ENCODE measurements at regions not wholly inside any gene's neighbourhood (a gene's known extent, or its start where the extent isn't known, plus 50 kb on each side); places are given as distances from the start of the nearest gene placed in this dataset.
"Not testable (repeated sequence)": the region's sequence is repeated elsewhere in the genome, so short reads cannot be mapped to it uniquely, and the experiment has no call there.

DNA sequence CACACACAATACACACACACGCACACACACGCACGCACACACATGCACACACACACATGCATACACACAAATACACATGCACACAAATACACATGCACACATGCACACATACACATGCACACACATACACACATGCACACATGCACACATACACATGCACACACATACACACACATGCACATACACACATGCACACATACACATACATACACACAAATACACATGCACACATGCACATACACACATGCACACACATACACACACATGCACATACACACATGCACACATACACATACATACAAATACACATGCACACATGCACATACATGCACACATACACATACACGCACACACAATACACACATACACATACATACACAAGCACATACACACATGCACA is 175.4 kb upstream of the RREB1 start:
- DNase-seq (ENCODE audit: insufficient read length) (no peak), FAIRE-seq (peak; percentile 89)
- TF ChIP-seq TAF1 (IDR thresholded peaks at IDR 0.05; ENCODE audit: borderline replicate concordance, low read depth, low read length): no peak
- TF ChIP-seq POLR2A (IDR thresholded peaks at IDR 0.05; ENCODE audit: low read depth, low read length): no peak
- TF ChIP-seq POLR2AphosphoS5 (IDR thresholded peaks at IDR 0.05; ENCODE audit: low read depth, low read length): no peak

DNA sequence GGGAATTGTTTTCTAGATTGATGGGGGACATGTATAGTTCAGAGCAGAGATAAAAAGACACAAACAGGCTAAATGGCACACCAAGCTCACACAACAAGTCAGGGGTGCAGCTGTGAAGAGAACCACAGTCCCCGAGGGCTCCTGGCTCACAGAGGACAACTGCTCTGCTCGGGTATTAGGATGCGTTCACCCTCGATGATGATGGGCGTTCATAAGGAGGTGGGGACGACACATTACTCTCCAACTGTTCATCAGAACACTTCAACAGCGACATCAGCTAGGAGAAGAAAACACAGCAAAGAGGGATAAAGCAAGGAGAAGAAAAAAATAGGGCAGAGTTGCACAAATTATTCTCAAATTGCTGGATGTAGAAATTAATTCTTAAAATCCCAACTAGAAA is 174.8 kb upstream of the RREB1 start:
- DNase-seq (ENCODE audit: insufficient read length) (no peak), FAIRE-seq (no peak)
- TF ChIP-seq TAF1 (IDR thresholded peaks at IDR 0.05; ENCODE audit: borderline replicate concordance, low read depth, low read length) (no peak), POLR2AphosphoS5 (IDR thresholded peaks at IDR 0.05; ENCODE audit: low read depth, low read length) (no peak), POLR2A (IDR thresholded peaks at IDR 0.05; ENCODE audit: low read depth, low read length) (no peak)

DNA sequence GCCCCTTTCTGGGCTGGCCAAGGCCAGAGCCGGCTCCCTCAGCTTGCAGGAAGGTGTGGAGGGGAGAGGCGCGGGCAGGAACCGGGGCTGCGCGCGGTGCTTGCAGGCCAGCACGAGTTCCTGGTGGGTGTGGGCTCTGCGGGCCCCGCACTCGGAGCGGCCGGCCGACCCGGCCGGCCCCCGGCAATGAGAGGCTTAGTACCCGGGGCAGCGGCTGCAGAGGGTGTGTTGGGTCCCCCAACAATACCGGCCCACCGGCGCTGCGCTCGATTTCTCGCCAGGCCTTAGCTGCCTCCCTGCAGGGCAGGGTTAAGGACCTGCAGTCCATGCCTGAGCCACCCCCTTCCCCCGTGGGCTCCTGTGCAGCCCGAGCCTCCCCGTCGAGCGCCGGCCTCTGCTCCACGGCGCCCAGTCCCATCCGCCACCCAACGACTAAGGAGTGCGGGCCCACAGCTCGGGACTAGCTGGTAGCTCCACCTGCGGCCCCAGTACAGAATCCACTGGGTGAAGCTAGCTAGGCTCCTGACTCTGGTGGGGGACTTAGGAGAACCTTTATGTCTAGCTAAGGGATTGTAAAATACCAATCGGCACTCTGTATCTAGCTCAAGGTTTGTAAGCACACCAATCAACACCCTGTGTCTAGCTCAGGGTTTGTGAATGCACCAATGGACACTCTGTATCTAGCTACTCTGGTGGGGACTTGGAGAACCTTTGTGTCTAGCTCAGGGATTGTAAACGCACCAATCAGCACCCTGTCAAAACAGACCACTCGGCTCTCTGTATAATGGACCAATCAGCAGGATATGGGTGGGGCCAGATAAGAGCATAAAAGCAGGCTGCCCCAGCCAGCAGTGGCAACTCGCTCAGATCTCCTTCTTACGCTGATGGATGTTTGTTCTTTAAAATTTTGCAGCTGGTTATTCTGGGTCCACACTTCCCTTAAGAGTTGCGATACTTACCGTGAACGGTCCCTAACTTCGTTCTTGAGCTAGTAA is 167.4 kb upstream of the RREB1 start:
- DNase-seq (ENCODE audit: insufficient read length) (no peak), FAIRE-seq (no peak)
- no peak for TF ChIP-seq POLR2AphosphoS5 (IDR thresholded peaks at IDR 0.05; ENCODE audit: low read depth, low read length)
- no peak for TF ChIP-seq TAF1 (IDR thresholded peaks at IDR 0.05; ENCODE audit: borderline replicate concordance, low read depth, low read length)
- TF ChIP-seq POLR2A (IDR thresholded peaks at IDR 0.05; ENCODE audit: low read depth, low read length): no peak

DNA sequence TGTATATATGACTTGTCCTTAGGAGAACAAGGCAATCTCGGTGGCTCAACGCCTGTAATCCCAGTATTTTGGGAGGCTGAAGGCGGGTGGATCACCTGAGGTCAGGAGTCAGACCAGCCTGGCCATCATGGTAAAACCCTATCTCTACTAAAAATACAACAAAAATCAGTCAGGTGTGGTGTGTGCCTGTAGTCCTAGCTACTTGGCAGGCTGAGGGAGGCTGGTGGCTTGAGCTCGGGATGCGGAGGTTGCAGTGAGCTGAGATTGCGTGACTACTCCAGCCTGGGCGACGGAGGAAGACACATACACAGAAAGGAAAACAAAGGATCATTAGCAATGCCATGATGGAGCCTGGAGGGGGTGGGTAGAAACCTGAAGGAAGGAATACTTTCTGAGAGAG is 166.6 kb upstream of the RREB1 start:
- DNase-seq (ENCODE audit: insufficient read length) (no peak), FAIRE-seq (no peak)
- no peak for TF ChIP-seq POLR2A (IDR thresholded peaks at IDR 0.05; ENCODE audit: low read depth, low read length)
- no peak for TF ChIP-seq TAF1 (IDR thresholded peaks at IDR 0.05; ENCODE audit: borderline replicate concordance, low read depth, low read length)
- no peak for TF ChIP-seq POLR2AphosphoS5 (IDR thresholded peaks at IDR 0.05; ENCODE audit: low read depth, low read length)

DNA sequence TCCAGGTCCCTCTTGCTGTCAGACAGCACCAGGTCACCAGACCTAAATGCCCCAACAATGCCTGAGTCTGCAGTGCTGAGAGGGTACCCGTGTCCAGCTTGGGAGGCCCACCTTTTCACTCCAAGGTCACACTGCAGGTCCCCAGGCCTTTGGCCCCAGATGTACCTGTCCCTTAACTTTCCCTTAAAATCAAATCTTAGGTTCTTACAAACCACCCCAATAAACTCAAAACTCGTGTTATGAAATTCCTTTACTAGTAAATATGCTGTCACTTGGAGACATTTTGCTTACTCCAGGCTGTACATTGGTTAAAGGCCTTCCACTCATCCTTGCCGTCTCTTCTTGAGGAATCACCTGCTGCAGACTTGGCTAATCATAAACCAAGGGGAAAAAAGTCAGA is 165.7 kb upstream of the RREB1 start:
- TF ChIP-seq POLR2AphosphoS5 (IDR thresholded peaks at IDR 0.05; ENCODE audit: low read depth, low read length) (no peak), POLR2A (IDR thresholded peaks at IDR 0.05; ENCODE audit: low read depth, low read length) (no peak), TAF1 (IDR thresholded peaks at IDR 0.05; ENCODE audit: borderline replicate concordance, low read depth, low read length) (no peak)
- DNase-seq (ENCODE audit: insufficient read length) (no peak), FAIRE-seq (no peak)

DNA sequence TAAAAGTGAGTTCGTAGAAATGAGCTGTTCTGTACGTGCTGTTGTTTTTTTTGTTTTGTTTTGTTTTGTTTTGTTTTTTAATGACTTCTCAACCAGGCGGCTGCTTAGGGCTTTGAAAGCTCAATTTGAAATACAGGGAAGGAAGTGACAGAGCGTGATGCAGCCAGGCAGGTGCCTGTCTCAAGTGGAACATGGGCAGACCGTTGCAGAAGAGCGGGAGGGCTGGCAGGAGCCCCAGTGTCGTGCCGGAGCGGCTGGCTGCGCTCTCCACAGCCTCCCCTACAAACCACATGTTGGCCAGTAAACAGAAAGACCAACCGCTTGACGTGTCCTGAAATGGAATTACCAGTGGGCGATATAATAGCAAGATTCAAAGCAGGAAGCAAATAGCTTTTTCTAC is 164.9 kb upstream of the RREB1 start:
- DNase-seq (ENCODE audit: insufficient read length) (peak; percentile 27), FAIRE-seq (no peak)
- TF ChIP-seq POLR2A (IDR thresholded peaks at IDR 0.05; ENCODE audit: low read depth, low read length) (no peak), POLR2AphosphoS5 (IDR thresholded peaks at IDR 0.05; ENCODE audit: low read depth, low read length) (no peak), TAF1 (IDR thresholded peaks at IDR 0.05; ENCODE audit: borderline replicate concordance, low read depth, low read length) (no peak)

DNA sequence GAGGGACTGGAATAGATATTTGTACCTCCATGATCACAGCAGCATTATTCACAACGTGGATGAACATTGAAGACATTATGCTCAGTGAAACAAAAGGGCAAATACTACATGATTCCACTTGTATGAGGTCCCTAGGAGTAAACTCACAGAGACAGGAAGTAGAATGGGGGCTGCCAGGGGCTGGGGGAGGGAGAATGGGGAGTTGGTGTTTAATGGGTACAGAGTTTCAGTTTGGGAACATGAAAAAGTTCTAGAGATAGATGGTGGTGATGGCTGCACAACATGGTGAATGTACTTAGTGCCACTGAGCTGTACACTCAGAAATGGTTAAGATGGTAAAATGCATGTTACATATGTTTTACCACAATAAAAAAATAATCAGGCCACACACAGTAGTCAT is 164.3 kb upstream of the RREB1 start:
- DNase-seq (ENCODE audit: insufficient read length) (no peak), FAIRE-seq (peak; percentile 73)
- TF ChIP-seq TAF1 (IDR thresholded peaks at IDR 0.05; ENCODE audit: borderline replicate concordance, low read depth, low read length): no peak
- TF ChIP-seq POLR2AphosphoS5 (IDR thresholded peaks at IDR 0.05; ENCODE audit: low read depth, low read length): no peak

DNA sequence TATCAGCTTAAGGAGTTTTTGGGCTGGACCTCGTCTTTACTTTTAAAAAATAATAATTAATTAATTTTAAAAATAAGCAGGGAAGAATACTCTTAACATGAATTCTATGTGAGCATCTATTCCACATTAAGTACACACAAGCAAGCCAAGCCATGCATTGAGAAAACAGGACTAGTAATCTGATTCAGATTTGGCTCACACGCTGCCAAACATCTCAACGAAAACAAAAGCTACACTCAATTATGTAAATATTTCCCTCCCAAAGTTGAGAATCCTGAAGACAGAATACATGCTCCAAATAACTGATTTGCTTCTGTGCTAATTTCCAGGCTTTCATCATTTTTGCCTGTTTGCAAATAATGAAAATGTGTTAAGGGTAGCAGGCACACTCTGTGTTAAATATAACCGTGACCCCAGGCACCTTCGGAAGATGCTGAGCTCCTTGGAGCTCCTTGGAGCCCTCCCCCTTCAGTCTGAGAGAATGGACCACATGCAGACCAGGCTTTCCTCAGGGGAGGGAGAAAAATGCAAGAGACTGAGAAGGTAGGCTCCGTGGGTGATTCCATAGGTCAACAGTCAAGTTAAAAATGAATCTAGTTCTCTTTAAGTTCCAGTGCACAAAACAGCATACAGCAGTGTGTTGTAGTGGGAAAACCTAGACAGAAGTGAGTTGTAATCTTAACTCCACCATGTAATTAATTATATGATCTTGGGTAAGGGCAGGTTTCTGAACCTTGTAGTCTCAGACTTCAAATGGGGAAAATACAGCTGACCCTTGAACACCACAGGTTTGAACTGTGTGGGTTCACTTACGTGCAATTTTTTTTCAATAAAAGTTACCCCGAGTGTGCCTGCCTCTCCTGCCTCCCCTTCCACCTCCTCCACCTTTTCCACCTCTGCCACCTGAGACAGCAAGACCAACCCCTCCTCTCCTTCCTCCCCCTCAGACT is 161.3 kb upstream of the RREB1 start:
- DNase-seq (ENCODE audit: insufficient read length) (no peak), FAIRE-seq (no peak)
- TF ChIP-seq POLR2A (IDR thresholded peaks at IDR 0.05; ENCODE audit: low read depth, low read length): no peak
- no peak for TF ChIP-seq POLR2AphosphoS5 (IDR thresholded peaks at IDR 0.05; ENCODE audit: low read depth, low read length)
- no peak for TF ChIP-seq TAF1 (IDR thresholded peaks at IDR 0.05; ENCODE audit: borderline replicate concordance, low read depth, low read length)

DNA sequence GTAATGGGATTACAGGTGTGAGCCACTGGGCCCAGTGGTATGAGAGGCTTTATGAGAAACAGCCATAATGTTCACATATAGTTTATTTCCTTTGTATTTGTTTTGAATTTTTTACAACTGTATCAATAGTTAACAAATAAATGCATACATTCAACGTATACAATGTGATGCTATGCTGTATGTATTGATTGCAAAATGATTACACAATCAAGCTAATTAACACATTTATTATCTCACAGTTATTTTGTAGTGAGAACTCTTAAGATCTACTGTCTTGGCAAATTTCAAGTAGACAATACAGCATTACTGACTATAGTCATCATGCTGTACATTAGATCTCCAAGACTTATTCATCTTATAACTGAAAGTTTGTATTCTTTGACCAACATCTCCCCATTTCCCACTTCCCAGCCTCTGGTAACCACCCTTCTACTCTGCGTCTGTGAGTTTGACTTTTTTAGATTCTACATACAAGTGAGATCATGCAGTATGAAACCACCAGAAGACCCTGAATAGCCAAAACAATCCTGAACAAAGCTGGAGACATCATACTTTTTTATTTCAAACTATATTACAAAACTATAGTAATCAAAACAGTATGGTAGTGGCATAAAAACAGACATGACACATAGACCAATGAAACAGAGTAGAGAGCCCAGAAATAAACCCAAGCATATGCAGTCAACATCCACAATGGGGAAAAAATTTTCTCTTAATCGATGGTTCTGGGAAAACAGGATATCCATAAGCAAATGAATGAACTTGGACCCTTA is 157.2 kb upstream of the RREB1 start:
- DNase-seq (ENCODE audit: insufficient read length): no peak
- no peak for FAIRE-seq
- TF ChIP-seq TAF1 (IDR thresholded peaks at IDR 0.05; ENCODE audit: borderline replicate concordance, low read depth, low read length): no peak
- no peak for TF ChIP-seq POLR2A (IDR thresholded peaks at IDR 0.05; ENCODE audit: low read depth, low read length)
- no peak for TF ChIP-seq POLR2AphosphoS5 (IDR thresholded peaks at IDR 0.05; ENCODE audit: low read depth, low read length)

DNA sequence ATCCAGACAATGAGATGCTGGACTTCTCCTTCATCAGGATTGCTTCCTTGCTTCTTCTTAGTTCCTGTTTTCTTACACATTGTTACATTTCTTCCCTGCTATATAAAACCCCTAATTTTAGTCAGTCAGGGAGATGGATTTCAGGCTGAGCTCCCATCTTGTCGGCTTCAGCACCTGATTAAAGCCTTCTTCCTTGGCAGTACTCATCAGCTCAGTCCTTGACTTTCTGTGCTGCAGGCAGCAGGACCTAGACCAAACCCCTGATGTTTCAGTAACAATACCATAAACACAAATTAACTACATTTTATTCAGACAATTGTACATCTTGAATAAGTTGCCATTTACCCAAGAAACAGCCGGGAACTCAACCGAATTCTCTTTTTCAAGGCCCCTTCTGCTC is 156.4 kb upstream of the RREB1 start:
- no peak for DNase-seq (ENCODE audit: insufficient read length)
- no peak for FAIRE-seq

DNA sequence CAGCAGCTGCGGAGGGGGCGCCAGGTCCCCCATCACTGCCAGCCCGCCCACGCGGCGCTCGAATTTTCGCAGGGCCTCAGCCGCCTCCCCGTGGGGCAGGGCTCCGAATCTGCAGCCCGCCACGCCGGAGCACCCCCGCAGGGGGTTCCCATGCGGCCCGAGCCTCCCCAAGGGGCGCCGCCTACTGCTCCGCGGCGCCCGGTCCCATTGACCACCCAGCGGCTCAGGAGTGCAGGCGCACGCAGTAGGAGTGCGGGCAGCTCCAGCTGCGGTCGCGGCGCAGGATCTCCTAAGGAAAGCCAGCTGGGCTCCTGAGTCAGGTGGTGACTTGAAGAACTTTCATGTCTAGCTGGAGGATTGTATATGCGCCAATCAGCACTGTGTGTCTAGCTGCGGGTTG is 155.3 kb upstream of the RREB1 start:
- FAIRE-seq (no peak), DNase-seq (ENCODE audit: insufficient read length) (no peak)
- TF ChIP-seq POLR2A (IDR thresholded peaks at IDR 0.05; ENCODE audit: low read depth, low read length) (no peak), TAF1 (IDR thresholded peaks at IDR 0.05; ENCODE audit: borderline replicate concordance, low read depth, low read length) (no peak), POLR2AphosphoS5 (IDR thresholded peaks at IDR 0.05; ENCODE audit: low read depth, low read length) (no peak)

More for the DNA sequence above, 156.4 kb upstream of the RREB1 start:
- TF ChIP-seq TAF1 (IDR thresholded peaks at IDR 0.05; ENCODE audit: borderline replicate concordance, low read depth, low read length) (no peak), POLR2A (IDR thresholded peaks at IDR 0.05; ENCODE audit: low read depth, low read length) (no peak), POLR2AphosphoS5 (IDR thresholded peaks at IDR 0.05; ENCODE audit: low read depth, low read length) (no peak)

DNA sequence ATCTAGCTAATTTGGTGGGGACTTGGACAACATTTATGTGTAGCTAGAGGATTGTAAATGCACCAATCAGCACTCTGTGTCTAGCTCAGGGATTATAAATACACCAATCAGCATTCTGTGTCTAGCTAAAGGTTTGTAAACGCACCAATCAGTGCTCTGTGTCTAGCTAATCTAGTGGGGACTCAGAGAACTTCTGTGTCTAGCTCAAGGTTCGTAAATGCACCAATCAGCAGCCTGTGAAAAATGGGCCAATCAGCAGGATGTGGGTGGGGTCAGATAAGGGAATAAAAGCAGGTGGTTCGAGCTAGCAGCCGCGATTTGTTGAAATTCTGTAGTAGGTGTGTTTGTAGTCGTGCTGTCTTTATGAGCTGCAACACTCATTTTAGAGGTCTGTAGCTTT is 154.8 kb upstream of the RREB1 start:
- not testable (repeated sequence) for FAIRE-seq; DNase-seq (ENCODE audit: insufficient read length)

All from GM12892 (cell line).